SU-DHL-6 (cell line): ENCODE measurements at regions not wholly inside any gene's neighbourhood (a gene's known extent, or its start where the extent isn't known, plus 50 kb on each side); places are given as distances from the start of the nearest gene placed in this dataset.

Source experiments
- EZH2phosphoT487 ChIP-seq: fragments of 200-600 bp; sonication (generic), shearing (Covaris generic); conservative IDR thresholded peaks from 2 replicates; pipeline ENCODE4 v1.6.1; 2018; ENCODE audit warnings: mild to moderate bottlenecking, antibody characterized with exemption, low read length, moderate library complexity, mixed read lengths
- TF ChIP-seq, protein P1 (sequence below): fragments of 200-600 bp; sonication (generic); IDR thresholded peaks from one replicate; pipeline ENCODE4 v1.5.1; 2017; ENCODE audit warnings: antibody characterized with exemption, mild to moderate bottlenecking, low read length, moderate library complexity; ENCODE audit not compliant: insufficient read depth, poor library complexity, severe bottlenecking

- TF ChIP-seq, protein P1, sequence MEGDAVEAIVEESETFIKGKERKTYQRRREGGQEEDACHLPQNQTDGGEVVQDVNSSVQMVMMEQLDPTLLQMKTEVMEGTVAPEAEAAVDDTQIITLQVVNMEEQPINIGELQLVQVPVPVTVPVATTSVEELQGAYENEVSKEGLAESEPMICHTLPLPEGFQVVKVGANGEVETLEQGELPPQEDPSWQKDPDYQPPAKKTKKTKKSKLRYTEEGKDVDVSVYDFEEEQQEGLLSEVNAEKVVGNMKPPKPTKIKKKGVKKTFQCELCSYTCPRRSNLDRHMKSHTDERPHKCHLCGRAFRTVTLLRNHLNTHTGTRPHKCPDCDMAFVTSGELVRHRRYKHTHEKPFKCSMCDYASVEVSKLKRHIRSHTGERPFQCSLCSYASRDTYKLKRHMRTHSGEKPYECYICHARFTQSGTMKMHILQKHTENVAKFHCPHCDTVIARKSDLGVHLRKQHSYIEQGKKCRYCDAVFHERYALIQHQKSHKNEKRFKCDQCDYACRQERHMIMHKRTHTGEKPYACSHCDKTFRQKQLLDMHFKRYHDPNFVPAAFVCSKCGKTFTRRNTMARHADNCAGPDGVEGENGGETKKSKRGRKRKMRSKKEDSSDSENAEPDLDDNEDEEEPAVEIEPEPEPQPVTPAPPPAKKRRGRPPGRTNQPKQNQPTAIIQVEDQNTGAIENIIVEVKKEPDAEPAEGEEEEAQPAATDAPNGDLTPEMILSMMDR, result no peak
- no peak for TF ChIP-seq EZH2phosphoT487
Observed at GRCh38 chr15:93173369-93173768, 84.4 kb upstream of the RGMA start.
